HG02678 (cell line): ENCODE measurements at regions not wholly inside any gene's neighbourhood (a gene's known extent, or its start where the extent isn't known, plus 50 kb on each side); places are given as distances from the start of the nearest gene placed in this dataset.

Experiments
- ATAC-seq: cut with Tn5 transposase; IDR thresholded peaks from one replicate; pipeline ENCODE4 v1.9.1; 2021; ENCODE audit warnings: mild to moderate bottlenecking, moderate library complexity; ENCODE audit not compliant: unreplicated experiment

- ATAC-seq: no peak
Observed at GRCh38 chr10:130642926-130643325, 506.7 kb downstream of the GLRX3 start.

- ATAC-seq: no peak
Observed at GRCh38 chr10:130647341-130647740, 511.1 kb downstream of the GLRX3 start.

GRCh38 chr10:130648807-130649206, 512.6 kb downstream of the GLRX3 start:
- ATAC-seq: no peak

- ATAC-seq: no peak
Observed at GRCh38 chr10:130652544-130652943, 516.4 kb downstream of the GLRX3 start.

GRCh38 chr10:130652964-130653578, 516.9 kb downstream of the GLRX3 start:
- ATAC-seq: no peak

GRCh38 chr10:130654726-130655125, 518.5 kb downstream of the GLRX3 start:
- no peak for ATAC-seq

GRCh38 chr10:130655313-130656186, 519.4 kb downstream of the GLRX3 start:
- ATAC-seq: no peak

GRCh38 chr10:130656187-130656575, 520.0 kb downstream of the GLRX3 start:
- no peak for ATAC-seq

GRCh38 chr10:130656582-130657133, 520.5 kb downstream of the GLRX3 start:
- no peak for ATAC-seq

GRCh38 chr10:130658687-130659290, 522.6 kb downstream of the GLRX3 start:
- no peak for ATAC-seq

- ATAC-seq: no peak
Observed at GRCh38 chr10:130659528-130659927, 523.3 kb downstream of the GLRX3 start.

- no peak for ATAC-seq
Observed at GRCh38 chr10:130660266-130660665, 524.1 kb downstream of the GLRX3 start.

GRCh38 chr10:130661419-130661818, 525.2 kb downstream of the GLRX3 start:
- no peak for ATAC-seq

GRCh38 chr10:130662775-130663174, 526.6 kb downstream of the GLRX3 start:
- no peak for ATAC-seq

GRCh38 chr10:130664526-130664925, 528.3 kb downstream of the GLRX3 start:
- no peak for ATAC-seq

GRCh38 chr10:130666215-130666614, 530.0 kb downstream of the GLRX3 start:
- no peak for ATAC-seq

- ATAC-seq: no peak
Observed at GRCh38 chr10:130686689-130687300, 550.6 kb downstream of the GLRX3 start.

GRCh38 chr10:130687566-130687965, 551.4 kb downstream of the GLRX3 start:
- ATAC-seq: no peak

- ATAC-seq: no peak
Observed at GRCh38 chr10:130689743-130690626, 553.8 kb downstream of the GLRX3 start.

- no peak for ATAC-seq
Observed at GRCh38 chr10:130691776-130692175, 555.6 kb downstream of the GLRX3 start.
